A673 (cell line): ENCODE measurements at regions not wholly inside any gene's neighbourhood (a gene's known extent, or its start where the extent isn't known, plus 50 kb on each side); places are given as distances from the start of the nearest gene placed in this dataset.

Experiments
- BruUV-seq: library from RNA; stranded (reverse); fragments of 400-500 nt; replicated peaks from 2 replicates; lab custom pipeline; 2021; lab: Mats Ljungman, UMichigan
- CTCF ChIA-PET: fragments of 300-600 bp; sonication (Branson Sonifier 250); formaldehyde crosslinking; loops from one replicate; lab custom pipeline; 2022; ENCODE audit warnings: antibody characterized with exemption; lab: Charles Lee
- POLR2A ChIA-PET: fragments of 300-600 bp; sonication (Branson Sonifier 250); formaldehyde crosslinking; loops from one replicate; lab custom pipeline; 2022; ENCODE audit warnings: antibody characterized with exemption; ENCODE audit not compliant: low non-redundant PET; lab: Charles Lee
- DNase-seq: peaks from one replicate; pipeline ENCODE4 v3.0.0-alpha.2; 2015; ENCODE audit warnings: low spot score
- H3K27ac ChIP-seq: fragments of 200-600 bp; sonication (generic); 2 replicates; pipeline ENCODE4 v1.5.1; 2016; ENCODE audit warnings: mixed run types, low read depth, mild to moderate bottlenecking, mixed read lengths, antibody characterized with exemption, low read length; ENCODE audit not compliant: poor library complexity, severe bottlenecking
- H3K27me3 ChIP-seq: fragments of 200-600 bp; sonication (generic); replicated peaks from 2 replicates; pipeline ENCODE4 v1.6.1; 2017; ENCODE audit warnings: mixed run types, low read depth, mild to moderate bottlenecking, mixed read lengths, antibody characterized with exemption, low read length; ENCODE audit not compliant: insufficient read depth, poor library complexity
- H3K36me3 ChIP-seq: fragments of 200-600 bp; sonication (generic); 2 replicates; pipeline ENCODE4 v1.6.1; 2016; ENCODE audit warnings: mixed run types, mild to moderate bottlenecking, mixed read lengths, antibody characterized with exemption, low read length; ENCODE audit not compliant: insufficient read depth, poor library complexity, severe bottlenecking
- H3K4me1 ChIP-seq: fragments of 200-600 bp; sonication (generic); 2 replicates; pipeline ENCODE4 v1.6.1; 2017; ENCODE audit warnings: mixed run types, mild to moderate bottlenecking, mixed read lengths, antibody characterized with exemption, low read length; ENCODE audit not compliant: insufficient read depth, poor library complexity, severe bottlenecking
- H3K4me3 ChIP-seq: fragments of 200-600 bp; sonication (generic); 2 replicates; pipeline ENCODE4 v1.5.1; 2016; ENCODE audit warnings: low read depth, mixed run types, mild to moderate bottlenecking, mixed read lengths, low read length; ENCODE audit not compliant: poor library complexity, severe bottlenecking
- H3K9me3 ChIP-seq: fragments of 200-600 bp; sonication (generic); 2 replicates; pipeline ENCODE4 v1.6.1; 2016; ENCODE audit warnings: mixed run types, low read depth, mild to moderate bottlenecking, mixed read lengths, antibody characterized with exemption, low read length; ENCODE audit not compliant: poor library complexity, severe bottlenecking
- EZH2 ChIP-seq: fragments of 200-600 bp; sonication (generic); IDR thresholded peaks from 2 replicates; pipeline ENCODE4 v1.6.1; 2017; ENCODE audit warnings: borderline replicate concordance, low read depth, mild to moderate bottlenecking, mixed read lengths, antibody characterized with exemption, low read length; ENCODE audit not compliant: poor library complexity, severe bottlenecking
- intact Hi-C: fragments of 100-400 bp; cut with micrococcal nuclease; formaldehyde crosslinking; loops from one replicate; pipeline ENCODE4 v1.10.0; 2022; ENCODE audit not compliant: unreplicated experiment
- TF ChIP-seq, protein P1 (sequence below): fragments of 300-800, 200-600 bp; sonication (generic); conservative IDR thresholded peaks from 2 replicates; pipeline ENCODE4 v1.5.1; 2017; ENCODE audit warnings: low read depth, mild to moderate bottlenecking, antibody characterized with exemption, low read length, moderate library complexity, mixed read lengths

DNA sequence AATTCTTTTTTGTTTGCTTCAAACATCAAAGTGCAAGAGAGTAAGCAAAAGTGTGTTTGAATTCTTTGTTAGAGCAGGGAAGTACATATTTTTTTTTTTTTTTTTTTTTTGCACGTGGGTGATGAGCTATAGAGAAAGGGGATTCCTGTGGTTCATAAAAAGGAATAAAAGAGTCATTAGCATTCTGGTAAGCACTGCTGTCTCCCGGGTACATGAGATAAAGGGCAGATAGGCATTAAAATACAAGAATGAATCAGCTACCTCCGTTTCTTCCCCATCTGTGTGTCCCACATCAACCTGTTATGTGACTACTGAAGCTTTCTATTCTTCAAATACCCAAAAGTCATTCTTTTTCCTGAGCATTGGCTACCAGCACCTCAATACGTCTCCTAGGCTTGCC, 102.4 kb upstream of the SEMA3D start:
- no peak overlapping the region for H3K27ac ChIP-seq
- intact Hi-C loops = no loop called here
- no peak for DNase-seq
- H3K27me3 ChIP-seq = no peaks in the 10 kb centered on the region
- no TSS peak for BruUV-seq
- H3K36me3 ChIP-seq = no peaks in the 10 kb centered on the region
- no peak overlapping the region for H3K4me3 ChIP-seq
- H3K9me3 ChIP-seq = no peaks in the 10 kb centered on the region
- POLR2A ChIA-PET = no interaction called here
- CTCF ChIA-PET = no interaction called here
- no peaks in the 10 kb centered on the region for H3K4me1 ChIP-seq
- no peak for TF ChIP-seq EZH2
- TF ChIP-seq, protein P1, sequence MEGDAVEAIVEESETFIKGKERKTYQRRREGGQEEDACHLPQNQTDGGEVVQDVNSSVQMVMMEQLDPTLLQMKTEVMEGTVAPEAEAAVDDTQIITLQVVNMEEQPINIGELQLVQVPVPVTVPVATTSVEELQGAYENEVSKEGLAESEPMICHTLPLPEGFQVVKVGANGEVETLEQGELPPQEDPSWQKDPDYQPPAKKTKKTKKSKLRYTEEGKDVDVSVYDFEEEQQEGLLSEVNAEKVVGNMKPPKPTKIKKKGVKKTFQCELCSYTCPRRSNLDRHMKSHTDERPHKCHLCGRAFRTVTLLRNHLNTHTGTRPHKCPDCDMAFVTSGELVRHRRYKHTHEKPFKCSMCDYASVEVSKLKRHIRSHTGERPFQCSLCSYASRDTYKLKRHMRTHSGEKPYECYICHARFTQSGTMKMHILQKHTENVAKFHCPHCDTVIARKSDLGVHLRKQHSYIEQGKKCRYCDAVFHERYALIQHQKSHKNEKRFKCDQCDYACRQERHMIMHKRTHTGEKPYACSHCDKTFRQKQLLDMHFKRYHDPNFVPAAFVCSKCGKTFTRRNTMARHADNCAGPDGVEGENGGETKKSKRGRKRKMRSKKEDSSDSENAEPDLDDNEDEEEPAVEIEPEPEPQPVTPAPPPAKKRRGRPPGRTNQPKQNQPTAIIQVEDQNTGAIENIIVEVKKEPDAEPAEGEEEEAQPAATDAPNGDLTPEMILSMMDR = no peak

DNA sequence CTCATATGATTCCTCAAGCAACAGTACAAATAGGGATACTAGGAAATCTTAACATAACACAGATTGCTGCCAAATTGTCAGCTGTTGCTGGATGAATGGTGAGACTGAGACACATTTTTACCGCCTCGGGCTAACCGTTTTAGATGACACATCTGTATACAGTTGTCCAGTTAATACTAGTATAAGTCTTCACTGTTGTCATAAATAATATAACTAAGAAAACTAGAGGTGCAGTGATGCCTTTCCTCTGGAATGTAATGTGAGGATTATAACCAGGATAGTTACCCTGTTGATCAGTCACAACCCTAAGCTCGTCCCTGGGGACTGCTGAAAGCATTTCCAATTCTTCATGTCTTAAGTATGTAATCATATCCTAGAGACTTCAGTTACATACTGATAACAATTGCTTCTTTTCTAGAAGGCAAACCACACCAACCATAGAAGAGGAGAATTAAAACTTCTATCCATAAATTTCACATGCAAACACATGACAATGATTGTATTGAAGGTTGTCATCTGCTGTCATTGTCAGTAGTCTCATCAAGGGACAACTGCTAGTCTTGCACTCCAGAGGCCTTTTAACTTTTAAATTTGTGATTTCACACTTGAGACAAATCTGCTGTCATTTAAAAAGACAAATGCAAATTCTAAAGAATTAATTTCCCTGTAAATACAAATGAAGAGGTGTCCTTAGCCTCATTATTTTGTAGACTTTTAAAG, 100.4 kb upstream of the SEMA3D start:
- CTCF ChIA-PET = no interaction called here
- Histone ChIP-seq H3K9me3 (no peaks in the 10 kb centered on the region), H3K4me1 (no peaks in the 10 kb centered on the region), H3K4me3 (no peak overlapping the region), H3K27me3 (no peaks in the 10 kb centered on the region), H3K27ac (no peak overlapping the region), H3K36me3 (no peaks in the 10 kb centered on the region)
- POLR2A ChIA-PET = no interaction called here
- intact Hi-C loops = no loop called here
- peak; percentile 58 for DNase-seq
- BruUV-seq = no TSS peak
- TF ChIP-seq, protein P1 = no peak
- no peak for TF ChIP-seq EZH2

DNA sequence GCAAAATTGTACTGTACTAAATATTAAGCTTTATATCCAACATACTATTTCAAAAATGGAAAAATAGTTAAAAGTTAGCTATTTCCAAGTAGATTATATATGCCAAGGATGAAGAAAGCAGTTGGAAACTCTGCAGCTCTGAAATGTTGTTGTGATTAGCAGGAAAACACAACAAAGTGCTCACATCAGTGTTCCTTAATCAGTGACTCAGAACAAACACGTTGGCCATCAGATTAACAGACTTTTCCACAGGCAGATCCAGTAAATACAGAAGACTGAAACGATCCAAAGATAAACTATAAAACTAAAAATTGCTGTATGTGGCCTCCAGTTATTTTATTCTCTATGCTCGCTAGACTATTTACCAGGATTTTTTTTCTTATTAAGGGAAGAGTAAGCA, 99.6 kb upstream of the SEMA3D start:
- Histone ChIP-seq H3K9me3 (no peaks in the 10 kb centered on the region), H3K4me3 (no peak overlapping the region), H3K4me1 (no peaks in the 10 kb centered on the region), H3K36me3 (no peaks in the 10 kb centered on the region), H3K27ac (no peak overlapping the region), H3K27me3 (no peaks in the 10 kb centered on the region)
- POLR2A ChIA-PET = no interaction called here
- DNase-seq = no peak
- CTCF ChIA-PET = no interaction called here
- intact Hi-C loops = no loop called here
- TF ChIP-seq, protein P1 = no peak
- no peak for TF ChIP-seq EZH2
- BruUV-seq = no TSS peak
